ENCODE measurements at regions not wholly inside any gene's neighbourhood (a gene's known extent, or its start where the extent isn't known, plus 50 kb on each side); places are given as distances from the start of the nearest gene placed in this dataset.

- no peaks in the 10 kb centered on the region for H3K9me3 ChIP-seq (ENCODE audit: low read length)
- H3K9ac ChIP-seq (ENCODE audit: low read length) = peak overlapping the region; percentile 32
- H3K4me2 ChIP-seq (ENCODE audit: low read length) = no peak overlapping the region
- no peak overlapping the region for H2AFZ ChIP-seq (ENCODE audit: low read depth, low read length)
- peaks cover 2% of the 10 kb centered on the region for H3F3A ChIP-seq (ENCODE audit: insufficient read depth, low read length, poor library complexity, severe bottlenecking)
- H3K27ac ChIP-seq (ENCODE audit: low read length) = peak overlapping the region; percentile 83
- no peaks in the 10 kb centered on the region for H3K9me2 ChIP-seq (ENCODE audit: insufficient read depth, low read length)
- peak overlapping the region; percentile 14 for H3K4me3 ChIP-seq (ENCODE audit: low read length)
- H4K20me1 ChIP-seq (ENCODE audit: insufficient read depth) = no peaks in the 10 kb centered on the region
- H3K36me3 ChIP-seq (ENCODE audit: insufficient read depth, low read length) = no peaks in the 10 kb centered on the region
- no peaks in the 10 kb centered on the region for H3K27me3 ChIP-seq (ENCODE audit: insufficient read depth, low read depth, low read length)
- no peaks in the 10 kb centered on the region for H3K79me2 ChIP-seq (replicated peaks; ENCODE audit: insufficient read depth, low read length)
- no peak for TF ChIP-seq TAF1 (IDR thresholded peaks at IDR 0.05; ENCODE audit: low read depth)
- TF ChIP-seq EZH2 (IDR thresholded peaks at IDR 0.05; ENCODE audit: borderline replicate concordance, insufficient read depth, low read length, poor library complexity, severe bottlenecking) = no peak
- no peak for TF ChIP-seq EP300 (conservative IDR thresholded peaks at IDR 0.05; ENCODE audit: poor library complexity, severe bottlenecking)
- no peak for TF ChIP-seq RAD21 (conservative IDR thresholded peaks at IDR 0.05)
- no peak for TF ChIP-seq REST (IDR thresholded peaks at IDR 0.05; ENCODE audit: borderline replicate concordance)
- no peak for TF ChIP-seq SMC3 (conservative IDR thresholded peaks at IDR 0.05; ENCODE audit: poor library complexity)
- TF ChIP-seq MXI1 (conservative IDR thresholded peaks at IDR 0.05; ENCODE audit: poor library complexity, severe bottlenecking) = no peak
- TF ChIP-seq CTCF (IDR thresholded peaks at IDR 0.05; ENCODE audit: poor library complexity, severe bottlenecking) = no peak
- no peak for TF ChIP-seq POLR2AphosphoS5 (IDR thresholded peaks at IDR 0.05)
Measured at GRCh38 chr4:81881855-81882621, 410.3 kb upstream of the RASGEF1B start.

- H3K4me3 ChIP-seq (ENCODE audit: low read length) = no peak overlapping the region
- H2AFZ ChIP-seq (ENCODE audit: low read depth, low read length) = no peak overlapping the region
- H3K9me3 ChIP-seq (ENCODE audit: low read length) = no peaks in the 10 kb centered on the region
- H3K27me3 ChIP-seq (ENCODE audit: insufficient read depth, low read depth, low read length) = no peaks in the 10 kb centered on the region
- H3F3A ChIP-seq (ENCODE audit: insufficient read depth, low read length, poor library complexity, severe bottlenecking) = no peaks in the 10 kb centered on the region
- no peaks in the 10 kb centered on the region for H3K79me2 ChIP-seq (replicated peaks; ENCODE audit: insufficient read depth, low read length)
- H3K4me2 ChIP-seq (ENCODE audit: low read length) = no peak overlapping the region
- H3K9ac ChIP-seq (ENCODE audit: low read length) = no peak overlapping the region
- H4K20me1 ChIP-seq (ENCODE audit: insufficient read depth) = no peaks in the 10 kb centered on the region
- TF ChIP-seq REST (IDR thresholded peaks at IDR 0.05; ENCODE audit: borderline replicate concordance) = no peak
- TF ChIP-seq EP300 (conservative IDR thresholded peaks at IDR 0.05; ENCODE audit: poor library complexity, severe bottlenecking) = no peak
- no peak for TF ChIP-seq CTCF (IDR thresholded peaks at IDR 0.05; ENCODE audit: poor library complexity, severe bottlenecking)
- TF ChIP-seq TAF1 (IDR thresholded peaks at IDR 0.05; ENCODE audit: low read depth) = no peak
- TF ChIP-seq SMC3 (conservative IDR thresholded peaks at IDR 0.05; ENCODE audit: poor library complexity) = no peak
- no peak for TF ChIP-seq RAD21 (conservative IDR thresholded peaks at IDR 0.05)
- TF ChIP-seq EZH2 (IDR thresholded peaks at IDR 0.05; ENCODE audit: borderline replicate concordance, insufficient read depth, low read length, poor library complexity, severe bottlenecking) = no peak
- TF ChIP-seq MXI1 (conservative IDR thresholded peaks at IDR 0.05; ENCODE audit: poor library complexity, severe bottlenecking) = no peak
- TF ChIP-seq POLR2AphosphoS5 (IDR thresholded peaks at IDR 0.05) = no peak
- no peaks in the 10 kb centered on the region for H3K9me2 ChIP-seq (ENCODE audit: insufficient read depth, low read length)
- H3K27ac ChIP-seq (ENCODE audit: low read length) = no peak overlapping the region
- H3K36me3 ChIP-seq (ENCODE audit: insufficient read depth, low read length) = no peaks in the 10 kb centered on the region
Measured at GRCh38 chr4:81876106-81876505, 404.4 kb upstream of the RASGEF1B start.
